Adrenal gland (tissue), 9 donors: ENCODE measurements at regions not wholly inside any gene's neighbourhood (a gene's known extent, or its start where the extent isn't known, plus 50 kb on each side); places are given as distances from the start of the nearest gene placed in this dataset.
A peak's percentile ranks its signal among the peaks of the same experiment; 100 is the strongest.
"Not testable (repeated sequence)": the region's sequence is repeated elsewhere in the genome, so short reads cannot be mapped to it uniquely, and the experiment has no call there.

Source experiments
- DNase-seq, 7 donors: peaks; one replicate each; pipeline ENCODE4 v3.0.0-alpha.2; 2019 to 2020
- H3K27ac ChIP-seq, 5 donors: fragments of 200-600 bp; sonication (generic) in 4 of 5; 1 replicate in 3 of 5; 2 replicates in 2 of 5; pipeline versions ENCODE4 v1.5.1 to v1.8.0; 2016 to 2020; ENCODE audit warnings: mild to moderate bottlenecking in 1 of 5
- H3K27me3 ChIP-seq: fragments of 200-600 bp; 2 replicates; pipeline ENCODE4 v1.8.0; 2021
- H3K36me3 ChIP-seq, 2 donors: fragments of 200-600 bp; replicated peaks in 1 of 2; 1 replicate in 1 of 2; 2 replicates in 1 of 2; pipeline versions ENCODE4 v1.5.1 to v1.8.0; 2018 to 2022
- H3K4me1 ChIP-seq, 2 donors: fragments of 200-600 bp; replicated peaks in 1 of 2; 1 replicate in 1 of 2; 2 replicates in 1 of 2; pipeline versions ENCODE4 v1.5.1 to v1.8.0; 2018 to 2021
- H3K4me3 ChIP-seq, 4 donors: fragments of 200-600 bp; sonication (generic) in 3 of 4; one replicate each; pipeline ENCODE4 v1.5.1; 2016 to 2018
- H3K9me3 ChIP-seq, 3 donors: fragments of 200-600 bp; sonication (generic) in 1 of 3; replicated peaks in 1 of 3; 1 replicate in 2 of 3; 2 replicates in 1 of 3; pipeline versions ENCODE4 v1.5.1 to v1.8.0; 2016 to 2021
- POLR2A ChIP-seq, 2 donors: fragments of 450-650 bp; IDR thresholded peaks; one replicate each; pipeline ENCODE4 v1.6.1; 2017; ENCODE audit warnings: antibody characterized with exemption in 2 of 2, mild to moderate bottlenecking in 2 of 2, moderate library complexity in 1 of 2
- WGBS, 4 donors: extraction: QIAGEN DNeasy Blood & Tissue Kit in 2 of 4; methylation state at CpG; one replicate each; pipeline versions ENCODE4 v1.1.5 to v1.1.7; 2013 to 2017; 5-methylcytosine and 5-hydroxymethylcytosine counted together
- intact Hi-C, 2 donors: fragments of 100-400 bp; cut with DNase I; formaldehyde crosslinking; loops; one replicate each; pipeline versions ENCODE4 v1.14.1 to v1.15.0; 2022 to 2023
- TF ChIP-seq, protein P1 (sequence below), 6 experiments: fragments of 450-650 bp in 4 of 6; fragments of 200-600 bp in 2 of 6; sonication (generic) in 1 of 6; IDR thresholded peaks; 1 replicate in 5 of 6; 2 replicates in 1 of 6; pipeline versions ENCODE4 v1.5.1 to v1.8.0; 2016 to 2021; ENCODE audit warnings: antibody characterized with exemption in 6 of 6, mild to moderate bottlenecking in 2 of 6, moderate library complexity in 1 of 6
- donor health status: healthy with polysubstance abuse.
- donor health status: Bipolar disorder and iron deficiency.
- donor health status: DM: yes; HTN: yes; CAD: no.
- donor health status: DM: no; HTN: no; CAD: no.
- donor health status: DM: no; HTN: no; CAD: no.

DNA sequence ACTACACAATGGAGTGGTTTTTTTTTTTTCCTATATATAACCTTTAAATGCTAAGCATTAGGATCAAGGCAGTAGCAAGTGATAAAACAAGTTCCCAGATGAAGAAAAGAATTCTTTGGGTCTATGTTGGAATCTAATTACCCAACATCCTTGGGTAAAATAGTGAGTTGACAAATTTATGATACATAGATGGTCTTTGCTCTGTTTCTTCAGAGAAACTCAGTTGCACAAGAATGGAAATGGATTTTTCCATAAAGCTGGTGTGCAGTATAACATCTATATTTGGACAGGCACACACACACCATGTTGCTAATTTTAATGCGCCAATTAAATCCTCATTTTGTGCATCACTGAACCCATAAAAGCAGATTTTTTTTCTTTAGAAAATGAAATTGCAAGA is 137.0 kb upstream of the MED14 start:
- no peak for DNase-seq
- intact Hi-C loops = no loop called here
- no peak overlapping the region for H3K4me3 ChIP-seq
- H3K9me3 ChIP-seq = no peaks in the 10 kb centered on the region
- no peak overlapping the region for H3K27ac ChIP-seq
- 91 to 94% (median 93%) methylated on average over 1 of the region's 1 CpG for WGBS, 4 donors
- no peaks in the 10 kb centered on the region for H3K27me3 ChIP-seq
- H3K36me3 ChIP-seq = no peaks in the 10 kb centered on the region
- TF ChIP-seq POLR2A (IDR thresholded peaks at IDR 0.05) = no peak
- TF ChIP-seq, protein P1, sequence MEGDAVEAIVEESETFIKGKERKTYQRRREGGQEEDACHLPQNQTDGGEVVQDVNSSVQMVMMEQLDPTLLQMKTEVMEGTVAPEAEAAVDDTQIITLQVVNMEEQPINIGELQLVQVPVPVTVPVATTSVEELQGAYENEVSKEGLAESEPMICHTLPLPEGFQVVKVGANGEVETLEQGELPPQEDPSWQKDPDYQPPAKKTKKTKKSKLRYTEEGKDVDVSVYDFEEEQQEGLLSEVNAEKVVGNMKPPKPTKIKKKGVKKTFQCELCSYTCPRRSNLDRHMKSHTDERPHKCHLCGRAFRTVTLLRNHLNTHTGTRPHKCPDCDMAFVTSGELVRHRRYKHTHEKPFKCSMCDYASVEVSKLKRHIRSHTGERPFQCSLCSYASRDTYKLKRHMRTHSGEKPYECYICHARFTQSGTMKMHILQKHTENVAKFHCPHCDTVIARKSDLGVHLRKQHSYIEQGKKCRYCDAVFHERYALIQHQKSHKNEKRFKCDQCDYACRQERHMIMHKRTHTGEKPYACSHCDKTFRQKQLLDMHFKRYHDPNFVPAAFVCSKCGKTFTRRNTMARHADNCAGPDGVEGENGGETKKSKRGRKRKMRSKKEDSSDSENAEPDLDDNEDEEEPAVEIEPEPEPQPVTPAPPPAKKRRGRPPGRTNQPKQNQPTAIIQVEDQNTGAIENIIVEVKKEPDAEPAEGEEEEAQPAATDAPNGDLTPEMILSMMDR (IDR thresholded peaks at IDR 0.05) = no peak
- peaks cover 0 to 3% of the 10 kb centered on the region in 2 donors for H3K4me1 ChIP-seq

DNA sequence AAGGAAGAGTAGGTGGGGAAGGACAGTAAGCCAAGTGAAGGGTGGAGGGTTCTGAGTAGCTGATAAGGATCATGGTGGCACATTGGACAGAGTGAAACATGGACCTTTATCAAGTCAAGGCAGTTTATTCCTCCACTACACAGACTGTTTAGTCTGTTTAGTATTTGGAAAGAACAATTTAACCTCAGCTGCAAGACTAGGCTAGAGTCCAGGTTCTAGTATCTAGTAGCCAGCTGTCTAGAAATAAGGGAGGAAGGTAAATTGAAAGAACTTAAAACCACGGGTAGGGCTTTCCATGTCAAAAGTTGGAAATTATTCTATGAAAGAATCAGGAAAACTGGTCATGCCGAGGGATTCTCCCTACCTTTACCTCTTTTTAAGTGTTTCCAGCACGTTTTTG is 140.1 kb upstream of the MED14 start:
- Histone ChIP-seq H3K27ac (no peak overlapping the region), H3K4me1 (no peaks in the 10 kb centered on the region), H3K27me3 (no peaks in the 10 kb centered on the region), H3K9me3 (no peaks in the 10 kb centered on the region), H3K4me3 (no peak overlapping the region), H3K36me3 (no peaks in the 10 kb centered on the region)
- no peak for TF ChIP-seq POLR2A (IDR thresholded peaks at IDR 0.05)
- TF ChIP-seq, protein P1 (IDR thresholded peaks at IDR 0.05) = no peak
- no peak for DNase-seq
- WGBS, 4 donors = 59 to 76% (median 67%) methylated on average over 3 of the region's 3 CpGs
- intact Hi-C loops = no loop called here

GRCh38 chrX:40877887-40878286 is 142.5 kb upstream of the MED14 start:
- no peaks in the 10 kb centered on the region for H3K36me3 ChIP-seq
- no peak overlapping the region for H3K27ac ChIP-seq
- H3K4me3 ChIP-seq = peak overlapping the region in 1 of 4 donors; percentile 7
- intact Hi-C loops = no loop called here
- peak in 1 of 7 donors; percentile 9 for DNase-seq
- H3K27me3 ChIP-seq = no peaks in the 10 kb centered on the region
- H3K9me3 ChIP-seq = no peaks in the 10 kb centered on the region
- 11 to 44% (median 25%) methylated on average over 4 of the region's 4 CpGs for WGBS, 4 donors
- no peak for TF ChIP-seq POLR2A (IDR thresholded peaks at IDR 0.05)
- TF ChIP-seq, protein P1 (IDR thresholded peaks at IDR 0.05) = peak; percentile 15 to 57 (median 49)
- no peaks in the 10 kb centered on the region for H3K4me1 ChIP-seq

DNA sequence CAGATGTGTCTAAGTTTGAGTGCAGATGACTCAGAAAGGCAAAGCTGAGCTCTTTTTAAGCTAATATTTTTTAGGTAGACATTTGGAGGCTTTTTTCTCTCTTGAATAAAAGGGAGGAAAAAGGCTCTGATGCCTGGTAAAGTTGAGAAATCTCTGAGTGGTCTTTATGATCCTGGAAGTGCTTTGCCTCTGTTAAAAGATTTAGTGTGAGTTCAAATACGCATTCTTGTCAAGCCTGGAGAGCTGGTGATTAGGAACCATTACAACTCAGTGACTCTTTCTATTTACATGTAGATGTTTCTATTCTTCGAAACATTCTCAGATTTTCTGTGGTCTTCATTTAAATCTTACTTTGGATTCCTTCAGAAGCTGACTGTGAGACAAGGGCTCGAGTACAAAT is 143.4 kb upstream of the MED14 start:
- intact Hi-C loops = no loop called here
- H3K4me3 ChIP-seq = no peak overlapping the region

DNA sequence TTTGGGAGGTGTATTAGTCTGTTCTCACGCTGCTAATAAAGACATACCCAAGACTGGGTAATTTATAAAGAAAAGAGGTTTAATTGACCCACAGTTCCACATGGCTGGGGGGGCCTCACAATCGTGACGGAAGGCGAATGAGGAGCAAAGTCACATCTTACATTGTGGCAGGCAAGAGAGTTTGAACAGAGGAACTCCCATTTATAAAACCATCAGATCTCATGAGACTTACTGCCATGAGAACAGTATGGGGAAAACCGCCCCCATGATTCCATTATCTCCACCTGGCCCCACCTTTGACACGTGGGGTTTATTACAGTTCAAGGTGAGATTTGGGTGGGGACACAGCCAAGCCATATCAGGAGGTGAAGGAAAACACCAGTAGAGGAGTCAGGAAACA is 143.8 kb upstream of the MED14 start:
- H3K9me3 ChIP-seq, H3K4me1 ChIP-seq, H3K27me3 ChIP-seq, DNase-seq, H3K4me3 ChIP-seq, intact Hi-C loops, H3K36me3 ChIP-seq, H3K27ac ChIP-seq: not testable (repeated sequence)
- 57 to 82% (median 70%) methylated on average over 4 to 6 of the region's 6 CpGs for WGBS, 4 donors

More for the DNA sequence above, 143.4 kb upstream of the MED14 start:
- H3K27ac ChIP-seq = no peak overlapping the region
- H3K27me3 ChIP-seq = no peaks in the 10 kb centered on the region
- no peaks in the 10 kb centered on the region for H3K9me3 ChIP-seq
- no peak for DNase-seq
- TF ChIP-seq, protein P1 (IDR thresholded peaks at IDR 0.05) = no peak
- no peak for TF ChIP-seq POLR2A (IDR thresholded peaks at IDR 0.05)
- 45 to 90% (median 73%) methylated on average over 3 of the region's 3 CpGs for WGBS, 4 donors
- H3K4me1 ChIP-seq = no peaks in the 10 kb centered on the region
- no peaks in the 10 kb centered on the region for H3K36me3 ChIP-seq
